Left forelimb (tissue), 1 donor: ENCODE measurements at regions not wholly inside any gene's neighbourhood (a gene's known extent, or its start where the extent isn't known, plus 50 kb on each side); places are given as distances from the start of the nearest gene placed in this dataset.

Experiments
- DNase-seq: peaks from one replicate; pipeline ENCODE4 v3.0.0-alpha.2; 2018; ENCODE audit warnings: low spot score

DNA sequence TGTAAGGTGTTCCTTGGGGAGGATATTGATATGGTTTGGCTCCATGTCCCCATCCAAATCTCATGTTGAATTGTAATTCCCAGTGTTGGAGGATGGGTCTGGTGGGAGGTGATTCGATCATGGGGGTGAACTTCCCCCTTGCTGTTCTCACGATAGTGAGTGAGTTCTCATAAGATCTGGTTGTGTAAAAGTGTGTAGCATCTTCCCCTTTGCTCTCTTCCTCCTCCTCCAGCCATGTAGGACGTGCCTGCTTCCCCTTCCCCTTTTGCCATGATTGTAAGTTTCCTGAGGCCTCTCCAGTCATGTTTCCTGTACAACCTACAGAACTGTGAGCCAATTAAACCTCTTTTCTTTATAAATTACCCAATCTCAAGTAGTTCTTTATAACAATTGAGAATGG lies 458.7 kb downstream of the LPIN1 start:
- no peak for DNase-seq

- DNase-seq, result no peak
Measured at GRCh38 chr2:12207491-12207890, 461.1 kb downstream of the LPIN1 start.

GRCh38 chr2:12210016-12210933 lies 463.8 kb downstream of the LPIN1 start:
- DNase-seq, result no peak

GRCh38 chr2:12211326-12212175 lies 465.1 kb downstream of the LPIN1 start:
- DNase-seq, result no peak

- DNase-seq, result no peak
Measured at GRCh38 chr2:12212841-12213597, 466.6 kb downstream of the LPIN1 start.

DNA sequence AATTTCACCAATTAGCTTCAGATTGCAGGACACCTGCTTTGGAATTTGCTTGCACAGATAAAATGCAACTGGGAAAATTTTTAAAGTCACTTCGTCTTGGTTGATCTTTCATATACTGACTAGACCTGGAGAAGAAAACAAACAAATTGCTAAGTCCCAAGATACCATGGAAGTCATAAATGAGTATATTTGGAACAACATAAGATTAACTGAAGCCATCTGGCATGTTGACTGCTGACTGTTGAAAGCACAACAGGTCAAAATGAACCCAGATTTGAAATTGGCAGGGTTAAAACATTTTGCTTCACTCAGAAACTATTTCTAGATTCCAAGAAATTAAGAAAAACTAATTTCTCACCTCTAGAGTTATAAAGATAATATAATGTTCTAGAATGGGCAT lies 470.7 kb downstream of the LPIN1 start:
- DNase-seq, result no peak

DNA sequence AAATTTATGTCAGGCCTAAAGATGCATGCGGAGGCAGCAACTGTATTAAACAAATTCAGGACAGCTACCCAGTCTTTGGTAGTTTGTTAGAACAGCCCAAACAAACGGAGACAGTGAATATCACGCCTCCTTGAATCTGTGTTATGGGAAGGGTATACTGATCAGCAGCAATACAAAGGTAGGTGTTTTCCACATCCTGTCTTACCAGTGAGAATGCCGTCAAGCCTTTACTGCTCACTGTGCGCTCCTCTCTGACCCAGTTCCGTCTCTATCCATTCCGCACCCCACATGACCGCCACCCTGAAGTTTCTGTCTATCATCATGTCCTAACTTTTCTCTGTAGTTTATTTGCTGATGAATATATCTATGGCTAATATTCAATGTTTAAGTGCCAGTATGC lies 473.3 kb downstream of the LPIN1 start:
- DNase-seq, result no peak

DNA sequence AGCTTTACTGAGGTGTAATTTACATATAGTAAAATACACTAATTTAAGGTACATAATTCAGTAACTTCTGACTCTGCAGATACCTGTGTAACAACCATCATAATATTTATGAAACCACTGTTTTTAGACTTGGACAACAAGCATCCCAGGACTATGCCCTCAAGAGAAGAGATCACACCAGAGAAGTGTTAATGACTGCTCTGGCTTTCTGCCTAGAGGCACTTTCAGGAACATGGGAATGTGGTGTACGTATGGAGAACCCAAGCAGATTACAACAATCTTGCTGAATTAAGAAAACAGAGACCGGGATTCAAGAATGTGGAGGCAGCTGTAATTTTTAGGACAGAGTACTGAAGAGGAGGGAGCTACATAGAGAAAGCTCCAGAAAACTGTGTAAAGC lies 475.2 kb downstream of the LPIN1 start:
- DNase-seq, result no peak

DNA sequence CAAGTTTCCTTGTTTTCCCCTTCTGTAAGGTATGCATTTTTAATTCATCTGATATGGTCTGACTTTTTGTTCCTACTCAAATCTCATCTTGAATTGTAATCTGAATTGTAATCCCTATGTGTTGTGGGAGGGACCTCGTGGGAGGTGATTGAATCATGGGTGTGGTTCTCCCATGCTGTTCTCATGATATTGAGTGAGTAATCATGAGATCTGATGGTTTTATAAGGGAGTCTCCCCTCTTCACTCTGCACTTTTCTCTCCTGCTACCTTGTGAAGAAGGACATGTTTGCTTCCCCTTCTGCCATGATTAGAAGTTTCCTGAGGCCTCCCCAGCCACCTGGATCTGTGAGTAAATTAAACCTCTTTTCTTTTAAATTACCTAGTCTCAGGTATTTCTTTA lies 476.1 kb downstream of the LPIN1 start:
- DNase-seq, result no peak

GRCh38 chr2:12223732-12224131 lies 477.3 kb downstream of the LPIN1 start:
- DNase-seq, result no peak

GRCh38 chr2:12226653-12227052 lies 480.2 kb downstream of the LPIN1 start:
- DNase-seq, result no peak

DNA sequence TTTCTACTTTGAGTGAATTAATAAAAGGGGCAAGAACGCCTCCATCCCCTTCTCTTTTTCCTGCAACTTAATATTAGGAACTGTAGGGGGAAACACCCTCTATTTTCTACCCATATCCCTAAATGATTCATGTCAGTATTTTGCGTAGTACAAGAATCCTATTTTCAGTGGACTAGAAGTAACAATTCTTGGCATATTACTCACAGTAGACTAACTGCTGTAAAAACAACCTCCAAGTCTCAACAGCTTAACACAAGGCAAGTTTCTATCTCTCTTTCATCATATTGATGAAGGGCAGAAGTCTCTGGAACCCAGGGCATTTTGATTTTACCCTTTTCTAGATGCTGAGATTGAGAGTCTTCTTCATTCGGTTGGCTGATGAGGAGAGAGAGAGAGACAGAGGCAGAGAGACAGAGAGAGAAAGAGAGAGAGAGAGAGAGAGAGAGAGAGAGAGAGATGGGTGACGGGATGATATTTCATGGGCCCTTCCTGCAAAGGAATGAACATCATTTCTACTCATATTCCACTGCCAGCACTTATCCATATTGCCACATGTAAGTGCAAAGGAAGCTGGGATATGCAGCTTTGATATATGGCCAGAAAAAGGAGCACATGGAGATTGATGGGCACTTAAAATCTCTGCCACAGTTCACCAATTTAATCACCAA lies 481.6 kb downstream of the LPIN1 start:
- no peak for DNase-seq

- no peak for DNase-seq
Measured at GRCh38 chr2:12231288-12231687, 484.9 kb downstream of the LPIN1 start.

DNA sequence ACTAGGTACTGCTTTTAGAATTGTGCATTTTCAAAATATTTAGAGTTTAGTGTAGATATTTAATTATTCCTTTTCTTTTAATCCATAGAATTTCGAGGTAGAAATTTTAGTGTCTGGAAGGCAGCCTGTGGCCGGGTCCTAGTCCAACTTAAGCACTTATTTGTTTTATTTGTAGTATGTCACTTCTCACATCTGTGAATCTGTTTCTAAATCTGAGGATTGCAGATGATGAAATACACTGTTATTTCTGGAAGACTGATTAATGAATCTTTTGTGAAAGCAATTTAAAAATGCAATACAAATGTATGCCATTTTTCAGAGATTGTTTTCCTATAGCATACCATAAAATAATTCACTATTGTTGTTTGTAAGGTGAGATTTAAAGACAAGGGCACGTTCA lies 483.9 kb upstream of the TRIB2 start:
- DNase-seq, result no peak

- no peak for DNase-seq
Measured at GRCh38 chr2:12236136-12236844, 480.4 kb upstream of the TRIB2 start.

DNA sequence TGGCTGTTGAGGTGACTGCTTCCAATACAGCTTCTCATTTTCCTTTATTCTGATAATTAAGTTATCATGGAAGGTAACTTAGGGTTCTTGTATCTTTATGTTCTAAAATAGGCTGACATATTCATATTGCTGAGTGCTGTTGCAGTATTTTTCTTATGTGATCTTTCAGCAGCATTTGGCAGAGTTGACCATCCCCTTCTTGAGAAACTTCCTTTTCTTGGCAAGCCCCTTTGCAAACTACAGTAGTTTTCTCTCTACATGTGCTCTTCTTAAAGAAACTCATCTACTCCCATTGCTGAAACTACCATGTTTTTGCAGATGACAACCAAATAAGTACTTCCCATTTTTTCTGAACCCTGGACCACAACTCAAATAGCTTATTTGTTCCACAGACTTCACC lies 476.5 kb upstream of the TRIB2 start:
- DNase-seq, result no peak

DNA sequence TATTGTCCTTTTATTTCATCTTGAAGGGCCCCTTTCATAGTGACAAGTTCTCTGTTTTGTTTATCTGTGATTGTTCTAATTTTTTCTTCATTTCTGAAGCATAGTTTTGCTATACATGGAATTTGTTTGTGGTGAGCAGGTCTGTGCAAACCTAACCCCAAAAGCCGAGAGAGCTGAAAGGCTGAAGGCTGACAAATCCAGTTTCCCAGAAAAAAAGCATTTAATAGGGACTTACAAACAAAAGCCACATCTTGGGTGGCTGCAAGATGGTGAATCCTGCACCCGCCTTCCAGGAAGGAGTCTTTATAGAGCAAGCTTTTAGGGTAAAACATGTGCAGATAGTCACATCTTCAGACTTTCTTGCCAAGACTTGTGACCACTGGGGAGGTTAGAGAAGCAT lies 473.4 kb upstream of the TRIB2 start:
- DNase-seq, result no peak

- no peak for DNase-seq
Measured at GRCh38 chr2:12244070-12244469, 472.7 kb upstream of the TRIB2 start.

DNA sequence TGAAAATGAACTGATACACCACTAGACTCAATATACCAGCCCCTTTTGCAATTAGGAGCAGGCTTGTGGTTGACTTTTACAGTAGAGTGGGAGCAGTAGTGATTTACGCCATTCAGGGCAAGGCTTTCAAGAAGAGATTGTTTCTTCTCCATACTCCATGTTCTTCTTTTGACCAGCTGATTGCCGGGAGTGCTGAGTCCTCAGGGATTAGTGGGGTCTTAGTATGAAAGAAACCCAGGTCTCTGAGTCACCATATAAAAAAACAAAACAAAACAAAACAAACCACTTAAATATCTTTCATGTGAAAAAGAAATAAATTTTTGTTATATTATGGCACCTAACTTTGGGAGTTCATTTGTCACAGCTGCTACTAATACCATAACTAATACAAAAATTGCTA lies 465.6 kb upstream of the TRIB2 start:
- DNase-seq, result no peak

GRCh38 chr2:12251749-12252148 lies 465.0 kb upstream of the TRIB2 start:
- DNase-seq, result no peak

- no peak for DNase-seq
Measured at GRCh38 chr2:12253167-12253778, 463.5 kb upstream of the TRIB2 start.
